Activated CD4-positive, alpha-beta memory T cell treated with anti-CD3 and anti-CD28 coated beads for 36 hours (primary cell): ENCODE measurements at regions not wholly inside any gene's neighbourhood (a gene's known extent, or its start where the extent isn't known, plus 50 kb on each side); places are given as distances from the start of the nearest gene placed in this dataset.
A peak's percentile ranks its signal among the peaks of the same experiment; 100 is the strongest.

Experiments used
- CTCF ChIA-PET: fragments of 350-600 bp; sonication (Branson Sonifier 250); formaldehyde crosslinking; loops from one replicate; lab custom pipeline; 2021; ENCODE audit warnings: antibody characterized with exemption, inconsistent platforms; lab: Charles Lee
- POLR2A ChIA-PET: fragments of 350-600 bp; sonication (Branson Sonifier 250); formaldehyde crosslinking; loops from one replicate; lab custom pipeline; 2021; ENCODE audit warnings: antibody characterized with exemption; lab: Charles Lee
- DNase-seq: peaks from one replicate; pipeline ENCODE4 v3.0.0-alpha.2; 2020
- H3K27ac Mint-ChIP-seq: one replicate; pipeline ENCODE4 v1.8.0; 2021; ENCODE audit warnings: mixed read lengths
- H3K27me3 Mint-ChIP-seq: one replicate; pipeline ENCODE4 v1.8.0; 2021; ENCODE audit warnings: mixed read lengths
- H3K36me3 Mint-ChIP-seq: one replicate; pipeline ENCODE4 v1.8.0; 2021; ENCODE audit warnings: mixed read lengths
- H3K4me1 Mint-ChIP-seq: one replicate; pipeline ENCODE4 v1.8.0; 2021; ENCODE audit warnings: low read depth, mixed read lengths
- H3K4me3 Mint-ChIP-seq: one replicate; pipeline ENCODE4 v1.8.0; 2021; ENCODE audit warnings: mild to moderate bottlenecking, mixed read lengths
- H3K9me3 Mint-ChIP-seq: one replicate; pipeline ENCODE4 v1.8.0; 2021; ENCODE audit warnings: mixed read lengths
- intact Hi-C: fragments of 100-400 bp; cut with micrococcal nuclease; formaldehyde crosslinking; loops from one replicate; pipeline ENCODE4 v1.15.1; 2023

- Mint-ChIP-seq H3K36me3 (no peaks in the 10 kb centered on the region), H3K27ac (no peak overlapping the region), H3K4me1 (no peaks in the 10 kb centered on the region), H3K4me3 (no peak overlapping the region), H3K27me3 (peaks cover 6% of the 10 kb centered on the region), H3K9me3 (peaks cover 3% of the 10 kb centered on the region)
- intact Hi-C loops: no loop called here
- no peak for DNase-seq
- ChIA-PET CTCF (no interaction called here), POLR2A (no interaction called here)
Measured at GRCh38 chr10:85537561-85537960, 829.0 kb downstream of the GRID1 start.

GRCh38 chr10:85538601-85539000, 828.0 kb downstream of the GRID1 start:
- peaks cover 3% of the 10 kb centered on the region for H3K9me3 Mint-ChIP-seq
- POLR2A ChIA-PET: no interaction called here
- intact Hi-C loops: no loop called here

GRCh38 chr10:85542152-85542551, 824.4 kb downstream of the GRID1 start:
- no peaks in the 10 kb centered on the region for H3K9me3 Mint-ChIP-seq

More at GRCh38 chr10:85538601-85539000, 828.0 kb downstream of the GRID1 start:
- CTCF ChIA-PET: no interaction called here
- no peak overlapping the region for H3K4me3 Mint-ChIP-seq
- no peaks in the 10 kb centered on the region for H3K4me1 Mint-ChIP-seq
- no peak overlapping the region for H3K27ac Mint-ChIP-seq
- H3K36me3 Mint-ChIP-seq: no peaks in the 10 kb centered on the region
- no peak for DNase-seq
- no peaks in the 10 kb centered on the region for H3K27me3 Mint-ChIP-seq

DNA sequence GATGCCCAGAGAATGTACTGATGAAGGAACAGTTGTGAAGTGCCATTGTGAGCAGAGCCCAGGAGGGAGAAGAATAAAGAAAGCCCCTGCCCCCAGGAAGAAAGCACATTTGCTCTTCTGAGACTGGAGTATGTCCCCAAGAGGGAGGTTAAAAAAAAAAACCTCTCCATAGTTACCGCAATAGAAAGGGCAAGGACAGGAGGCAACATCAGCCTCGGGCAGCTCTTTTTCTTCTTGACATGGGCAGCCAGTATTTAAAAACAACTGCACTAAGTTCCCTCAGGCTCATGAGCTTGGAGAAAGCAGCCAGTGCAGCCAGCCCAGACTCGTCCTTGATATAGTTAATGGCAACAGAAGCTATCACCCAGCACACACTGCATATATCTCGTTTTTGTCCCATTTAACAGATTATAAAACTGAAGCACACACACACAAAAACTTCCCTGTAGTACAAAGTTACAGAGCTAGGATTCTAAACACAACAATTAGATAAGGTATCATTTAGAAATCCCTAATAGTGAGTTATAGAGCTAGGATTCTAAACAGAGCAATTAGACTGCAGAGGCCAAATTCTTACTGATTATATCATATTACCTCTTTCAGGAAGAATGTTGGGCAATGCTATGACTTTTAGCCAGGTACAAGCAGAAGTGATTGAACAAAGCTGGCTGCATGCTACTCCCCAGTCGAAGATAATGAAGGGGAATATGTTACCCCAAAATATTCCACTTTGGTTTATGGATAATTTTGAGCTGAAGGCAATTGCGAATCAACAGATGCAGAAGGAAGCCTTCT, 823.5 kb downstream of the GRID1 start:
- DNase-seq: no peak
- no peaks in the 10 kb centered on the region for H3K4me1 Mint-ChIP-seq
- H3K27me3 Mint-ChIP-seq: peaks cover 12% of the 10 kb centered on the region
- intact Hi-C loops: no loop called here
- no peak overlapping the region for H3K4me3 Mint-ChIP-seq
- no peak overlapping the region for H3K27ac Mint-ChIP-seq
- POLR2A ChIA-PET: no interaction called here
- CTCF ChIA-PET: no interaction called here
- H3K9me3 Mint-ChIP-seq: no peaks in the 10 kb centered on the region
- no peaks in the 10 kb centered on the region for H3K36me3 Mint-ChIP-seq

More at GRCh38 chr10:85542152-85542551, 824.4 kb downstream of the GRID1 start:
- Mint-ChIP-seq H3K27ac (no peak overlapping the region), H3K36me3 (no peaks in the 10 kb centered on the region), H3K4me3 (no peak overlapping the region), H3K27me3 (peaks cover 4% of the 10 kb centered on the region), H3K4me1 (no peaks in the 10 kb centered on the region)
- POLR2A ChIA-PET: no interaction called here
- intact Hi-C loops: no loop called here
- CTCF ChIA-PET: no interaction called here
- no peak for DNase-seq

GRCh38 chr10:85544956-85545355, 821.6 kb downstream of the GRID1 start:
- no peaks in the 10 kb centered on the region for H3K9me3 Mint-ChIP-seq
- DNase-seq: no peak
- ChIA-PET POLR2A (no interaction called here), CTCF (no interaction called here)
- intact Hi-C loops: no loop called here
- peaks cover 13% of the 10 kb centered on the region for H3K27me3 Mint-ChIP-seq
- no peak overlapping the region for H3K27ac Mint-ChIP-seq
- H3K4me1 Mint-ChIP-seq: no peaks in the 10 kb centered on the region
- H3K4me3 Mint-ChIP-seq: no peak overlapping the region
- no peaks in the 10 kb centered on the region for H3K36me3 Mint-ChIP-seq

- Mint-ChIP-seq H3K4me3 (no peak overlapping the region), H3K36me3 (no peaks in the 10 kb centered on the region), H3K27me3 (peaks cover 13% of the 10 kb centered on the region), H3K4me1 (no peaks in the 10 kb centered on the region), H3K9me3 (no peaks in the 10 kb centered on the region), H3K27ac (no peak overlapping the region)
- CTCF ChIA-PET: no interaction called here
- intact Hi-C loops: no loop called here
- no peak for DNase-seq
- POLR2A ChIA-PET: no interaction called here
Measured at GRCh38 chr10:85545874-85546273, 820.7 kb downstream of the GRID1 start.

DNA sequence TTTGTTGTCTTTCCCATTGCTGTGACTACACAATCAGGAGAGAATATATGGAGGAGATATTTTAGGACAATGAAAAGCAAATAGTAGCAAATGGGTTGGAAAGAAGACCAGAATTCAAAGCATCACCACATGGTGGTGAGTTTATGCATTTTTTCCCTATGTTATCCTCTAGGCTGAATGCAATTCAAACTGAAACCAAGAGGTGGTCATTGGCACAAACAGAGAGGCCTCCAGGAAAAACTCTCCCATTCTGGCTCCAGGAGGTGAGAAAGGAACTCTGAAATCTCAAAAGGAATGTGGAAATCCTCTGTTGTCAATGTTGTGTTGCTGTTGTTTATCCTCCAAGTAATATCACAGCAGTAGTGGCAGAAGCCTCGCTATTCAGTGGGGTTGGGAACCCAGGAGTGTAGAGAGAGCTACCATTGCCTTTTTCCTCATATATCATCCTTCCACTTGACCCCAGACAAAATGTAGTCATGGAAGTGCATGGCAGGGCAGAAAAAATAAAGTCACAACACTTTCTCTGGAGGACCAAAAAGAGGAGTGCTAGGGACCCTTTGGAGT, 819.1 kb downstream of the GRID1 start:
- Mint-ChIP-seq H3K4me1 (no peaks in the 10 kb centered on the region), H3K9me3 (no peaks in the 10 kb centered on the region), H3K27ac (no peak overlapping the region), H3K36me3 (no peaks in the 10 kb centered on the region), H3K27me3 (peaks cover 15% of the 10 kb centered on the region), H3K4me3 (no peak overlapping the region)
- DNase-seq: no peak
- intact Hi-C loops: no loop called here
- ChIA-PET POLR2A (no interaction called here), CTCF (no interaction called here)

GRCh38 chr10:85548034-85548433, 818.6 kb downstream of the GRID1 start:
- Mint-ChIP-seq H3K27ac (no peak overlapping the region), H3K4me1 (no peaks in the 10 kb centered on the region), H3K27me3 (peaks cover 15% of the 10 kb centered on the region), H3K9me3 (no peaks in the 10 kb centered on the region), H3K4me3 (no peak overlapping the region), H3K36me3 (no peaks in the 10 kb centered on the region)
- ChIA-PET CTCF (no interaction called here), POLR2A (no interaction called here)
- intact Hi-C loops: no loop called here
- DNase-seq: peak; percentile 22
